GM18868 (cell line): ENCODE measurements at regions not wholly inside any gene's neighbourhood (a gene's known extent, or its start where the extent isn't known, plus 50 kb on each side); places are given as distances from the start of the nearest gene placed in this dataset.
"Not testable (repeated sequence)": the region's sequence is repeated elsewhere in the genome, so short reads cannot be mapped to it uniquely, and the experiment has no call there.

ENCODE experiments used
- ATAC-seq: cut with Tn5 transposase; IDR thresholded peaks from one replicate; pipeline ENCODE4 v1.9.1; 2021; ENCODE audit warnings: mild to moderate bottlenecking, moderate library complexity; ENCODE audit not compliant: unreplicated experiment

DNA sequence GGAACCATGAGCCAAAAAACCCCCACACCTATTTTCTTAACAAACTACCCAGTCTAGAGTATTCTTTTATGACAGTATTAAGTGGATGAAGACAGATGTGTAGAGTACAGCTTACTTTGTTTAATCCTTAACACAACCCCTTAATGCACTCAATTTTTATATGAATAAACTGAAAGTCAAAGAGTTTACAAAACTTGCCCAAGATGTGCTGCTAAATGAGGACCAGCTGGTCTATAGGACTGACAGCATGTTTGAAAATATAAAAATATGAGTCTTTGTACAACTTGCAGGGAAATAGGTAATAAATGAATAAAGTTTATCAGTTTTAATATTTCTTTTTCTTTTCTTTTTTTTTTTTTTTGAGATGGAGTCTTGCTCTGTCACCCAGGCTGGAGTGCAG lies 102.3 kb downstream of the ZFY start:
- no peak for ATAC-seq

- no peak for ATAC-seq
Measured at GRCh38 chrY:3040415-3040814, 105.2 kb downstream of the ZFY start.

- no peak for ATAC-seq
Measured at GRCh38 chrY:3041985-3042384, 106.8 kb downstream of the ZFY start.

DNA sequence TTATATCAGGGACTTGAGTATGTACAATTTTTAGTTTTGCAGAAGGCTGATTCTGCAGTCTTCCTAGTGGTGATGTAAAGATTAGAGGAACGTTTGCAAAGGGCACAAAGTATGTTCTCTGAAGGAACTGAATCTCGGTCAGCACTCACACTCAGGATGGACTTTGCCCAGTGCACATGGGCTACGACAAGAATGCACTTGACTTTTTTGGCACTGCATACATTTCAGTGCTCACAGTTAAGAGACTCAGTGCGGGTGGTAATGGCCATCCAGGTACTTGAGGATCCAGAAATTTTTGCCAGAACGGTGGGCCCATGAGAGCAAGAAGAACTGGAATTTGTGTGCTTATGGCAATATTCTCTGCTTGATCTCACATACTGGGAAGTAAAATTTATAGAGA lies 107.7 kb downstream of the ZFY start:
- ATAC-seq: no peak

DNA sequence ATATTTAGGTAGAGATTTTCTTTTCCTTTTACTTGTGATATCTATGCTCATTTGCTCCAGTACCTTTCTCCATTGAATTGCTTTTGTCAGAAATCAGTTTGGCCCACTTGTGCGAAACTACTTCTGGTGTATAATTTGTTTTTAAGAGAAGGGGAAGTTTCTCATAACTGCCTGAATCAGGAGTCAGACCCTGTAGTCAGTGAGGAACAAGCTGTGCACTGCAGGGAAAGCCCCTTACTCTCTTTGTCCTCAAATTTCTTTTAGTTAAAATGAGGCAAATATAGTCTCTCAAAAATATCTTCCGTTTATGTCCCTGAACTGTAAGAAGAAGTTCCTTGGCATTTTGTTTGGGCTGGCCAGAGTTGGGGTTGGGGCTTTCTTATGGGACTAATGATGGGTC lies 109.9 kb downstream of the ZFY start:
- peak; percentile 66 for ATAC-seq

DNA sequence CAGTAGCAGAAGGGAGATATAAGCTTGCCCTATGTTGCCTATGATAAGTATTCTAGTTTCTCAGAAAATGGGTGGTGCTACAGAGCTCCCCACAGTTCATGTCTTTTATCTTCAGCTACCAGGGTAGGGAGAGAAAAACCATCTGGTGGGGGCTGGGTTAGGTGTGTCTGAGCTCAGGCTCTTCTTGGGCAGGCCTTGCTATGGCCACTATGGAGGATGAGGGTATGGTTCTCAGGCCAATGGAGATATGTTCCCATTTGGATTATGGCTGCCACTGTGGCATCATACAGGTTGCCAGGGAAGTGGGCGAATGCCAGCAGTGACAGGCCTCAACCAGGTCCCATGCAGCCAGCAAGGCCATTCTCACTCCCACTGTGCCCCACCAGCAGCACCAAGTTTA lies 120.3 kb downstream of the ZFY start:
- not testable (repeated sequence) for ATAC-seq

GRCh38 chrY:3058342-3058741 lies 123.2 kb downstream of the ZFY start:
- peak; percentile 74 for ATAC-seq

- not testable (repeated sequence) for ATAC-seq
Measured at GRCh38 chrY:3060671-3061070, 125.5 kb downstream of the ZFY start.

GRCh38 chrY:3088149-3088548 lies 153.0 kb downstream of the ZFY start:
- not testable (repeated sequence) for ATAC-seq

GRCh38 chrY:3108674-3109073 lies 173.5 kb downstream of the ZFY start:
- not testable (repeated sequence) for ATAC-seq

- ATAC-seq: peak; percentile 85
Measured at GRCh38 chrY:3120234-3120633, 185.1 kb downstream of the ZFY start.

DNA sequence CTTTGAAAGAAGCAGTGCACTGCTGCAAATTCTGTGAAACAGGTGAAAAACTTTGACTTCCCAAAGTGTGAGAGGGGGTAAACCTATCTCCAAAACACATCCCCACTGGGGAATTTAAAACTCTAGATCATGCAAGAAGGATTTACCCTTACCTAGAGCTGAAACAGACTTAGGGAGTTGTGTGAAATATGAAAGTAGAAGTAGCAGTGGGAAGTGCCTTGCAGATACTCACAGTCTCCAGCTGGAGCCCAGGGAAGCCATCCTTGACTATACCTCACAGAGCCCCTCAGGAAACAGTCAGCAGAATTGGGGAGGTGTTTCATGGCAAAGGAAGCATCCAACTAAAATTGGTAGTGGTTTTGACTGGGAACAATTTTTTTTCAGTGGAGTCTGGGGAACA lies 185.5 kb downstream of the ZFY start:
- ATAC-seq: peak; percentile 67

GRCh38 chrY:3123482-3123881 lies 188.3 kb downstream of the ZFY start:
- ATAC-seq: not testable (repeated sequence)

DNA sequence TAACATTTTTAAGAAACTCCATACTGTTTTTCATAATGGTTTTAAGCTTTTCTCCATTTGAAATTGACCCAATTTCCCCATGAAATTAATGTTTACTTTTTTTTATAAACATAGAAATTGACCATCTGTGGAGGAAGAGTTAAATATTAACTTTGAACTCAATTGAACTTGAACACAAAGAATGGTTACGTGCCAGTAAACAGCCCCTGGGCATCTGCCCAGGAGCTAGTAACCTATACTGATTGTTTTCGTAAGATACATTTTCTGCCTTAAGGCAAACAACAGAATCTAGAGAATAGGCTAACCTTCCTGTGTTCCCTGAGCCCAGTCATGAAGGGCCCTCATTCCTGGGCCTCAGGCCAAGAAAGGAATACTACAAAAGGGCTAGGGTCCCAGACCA lies 235.9 kb downstream of the ZFY start:
- ATAC-seq: not testable (repeated sequence)

DNA sequence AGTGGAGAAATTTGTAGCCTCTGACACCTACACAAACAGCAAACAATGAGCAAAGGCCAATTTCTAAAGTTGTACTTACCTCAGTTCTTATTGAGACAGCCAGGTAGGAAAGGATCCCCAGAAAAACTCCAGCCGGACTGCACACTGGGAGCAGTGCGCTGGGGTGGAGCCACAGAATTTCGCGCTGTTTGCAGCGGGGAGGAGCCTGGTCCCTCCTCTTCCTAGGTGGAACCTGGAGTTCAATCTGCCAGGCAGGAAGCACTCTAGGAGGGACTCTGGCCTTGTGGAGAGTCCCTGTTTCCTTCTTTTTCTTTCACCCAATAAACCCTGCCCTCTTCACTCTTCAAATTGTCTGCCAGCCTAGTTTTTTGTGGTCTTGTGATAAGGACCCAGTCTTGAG lies 259.9 kb downstream of the ZFY start:
- ATAC-seq: not testable (repeated sequence)

GRCh38 chrY:3202287-3202686 lies 267.1 kb downstream of the ZFY start:
- ATAC-seq: peak; percentile 67

DNA sequence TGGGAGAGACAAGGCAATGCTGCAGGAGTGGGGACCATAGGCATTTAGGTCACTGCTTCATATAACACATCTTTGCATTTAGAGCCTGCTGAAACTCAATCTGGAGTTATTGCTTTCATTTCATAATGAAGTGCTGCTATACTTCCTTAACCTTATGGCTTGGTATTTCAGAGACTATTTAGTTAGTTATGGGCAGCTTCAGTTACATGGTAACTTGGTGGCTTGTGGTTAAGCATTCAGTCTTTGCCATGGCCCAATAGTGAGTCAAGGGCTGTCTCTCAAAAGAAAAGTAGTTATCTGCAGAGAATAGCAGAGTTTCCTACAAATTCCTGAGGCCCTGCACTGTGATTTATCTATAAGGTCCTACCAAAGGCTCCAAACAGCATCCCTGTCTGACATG lies 271.6 kb downstream of the ZFY start:
- ATAC-seq: not testable (repeated sequence)

GRCh38 chrY:3213183-3213582 lies 278.0 kb downstream of the ZFY start:
- ATAC-seq: peak; percentile 78

DNA sequence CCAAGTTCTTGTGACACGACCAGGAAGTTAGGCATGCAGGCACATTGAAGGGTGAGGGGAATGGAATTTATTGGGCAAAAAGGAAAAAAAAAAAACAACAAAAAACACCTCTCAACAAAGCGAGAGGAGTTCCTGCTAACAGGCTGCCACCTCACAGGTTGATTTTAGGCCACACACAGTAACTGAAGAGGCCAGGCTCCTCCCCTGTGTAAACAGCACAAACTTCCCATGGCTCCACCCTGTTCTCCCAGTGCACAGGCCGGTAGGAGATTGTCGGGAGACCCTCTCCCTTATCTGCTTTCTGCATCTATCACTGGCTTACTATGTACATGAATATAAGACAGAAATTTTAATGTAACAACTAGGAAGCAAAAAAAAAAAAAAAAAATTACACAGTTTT lies 283.0 kb downstream of the ZFY start:
- peak; percentile 63 for ATAC-seq

DNA sequence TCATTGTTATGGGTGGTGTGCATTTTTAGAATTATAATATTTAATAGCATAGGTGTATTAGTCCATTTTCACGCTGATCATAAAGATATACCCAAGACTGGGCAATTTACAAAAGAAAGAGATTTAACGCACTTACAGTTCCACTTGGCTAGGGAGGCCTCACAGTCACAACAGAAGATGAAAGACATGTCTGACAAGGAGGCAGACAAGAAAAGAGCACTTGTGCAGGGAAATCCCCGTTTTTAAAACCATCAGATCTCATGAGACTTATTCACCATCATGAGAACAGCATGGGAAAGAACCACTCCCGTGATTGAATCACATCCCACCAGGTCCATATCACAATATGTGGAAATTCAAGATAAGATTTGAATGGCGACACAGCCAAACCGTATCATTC lies 283.4 kb downstream of the ZFY start:
- peak; percentile 66 for ATAC-seq

GRCh38 chrY:3262911-3263310 lies 316.0 kb upstream of the TGIF2LY start:
- ATAC-seq: not testable (repeated sequence)

DNA sequence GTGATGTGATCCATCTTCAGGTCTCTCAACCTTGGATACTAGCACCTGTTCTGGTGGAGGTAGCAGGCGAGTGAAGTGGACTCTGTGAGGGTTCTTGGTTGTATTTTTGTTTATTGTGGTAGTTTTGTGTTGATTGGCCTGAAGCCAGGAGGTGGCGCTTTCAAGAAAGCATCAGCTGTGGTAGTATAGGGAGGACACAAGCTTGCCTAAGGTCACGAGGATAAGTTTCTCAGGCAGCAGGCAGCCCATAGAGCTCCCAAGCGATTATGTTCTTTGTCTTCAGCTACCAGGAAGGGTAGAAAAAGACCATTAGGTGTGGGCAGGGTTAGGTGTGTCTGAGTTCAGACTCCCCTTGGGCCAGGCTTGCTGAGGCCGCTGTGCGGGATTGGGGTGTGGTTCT lies 290.8 kb upstream of the TGIF2LY start:
- ATAC-seq: not testable (repeated sequence)

GRCh38 chrY:3297235-3297634 lies 281.6 kb upstream of the TGIF2LY start:
- not testable (repeated sequence) for ATAC-seq

DNA sequence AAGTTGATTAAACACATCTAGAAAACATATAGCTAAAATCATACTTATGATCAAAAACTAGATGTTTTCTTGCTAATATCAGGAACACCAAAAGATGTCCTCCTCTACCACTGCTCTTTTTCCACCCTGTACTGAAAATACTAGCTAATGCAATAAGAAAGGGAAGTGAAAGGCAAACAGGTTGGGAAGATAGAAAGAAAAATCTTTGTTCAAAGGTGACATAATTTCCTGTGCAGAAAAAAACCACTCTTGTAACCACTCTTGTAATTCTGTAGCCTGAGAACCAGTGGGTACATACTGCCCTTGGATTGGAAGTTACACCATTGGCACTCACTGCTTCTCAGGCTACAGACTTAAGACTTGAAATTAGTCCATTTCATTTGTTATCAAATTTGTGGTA lies 258.9 kb upstream of the TGIF2LY start:
- peak; percentile 82 for ATAC-seq
